T-helper 1 cell treated with Interleukin-12 subunit alpha and Interleukin-12 subunit beta and Interleukin-4 antibody, amounts not matched to agents 30 ng/mL and 1 ng/mL, for 36 hours (primary cell): ENCODE measurements at regions not wholly inside any gene's neighbourhood (a gene's known extent, or its start where the extent isn't known, plus 50 kb on each side); places are given as distances from the start of the nearest gene placed in this dataset.
"Not testable (repeated sequence)": the region's sequence is repeated elsewhere in the genome, so short reads cannot be mapped to it uniquely, and the experiment has no call there.

Source experiments
- intact Hi-C: fragments of 100-400 bp; cut with micrococcal nuclease; formaldehyde crosslinking; loops from one replicate; pipeline ENCODE4 v1.15.1; 2024

- intact Hi-C loops: no loop called here
These were observed 321.3 kb downstream of the TFAP2B start for GRCh38 chr6:51139950-51140385.

DNA sequence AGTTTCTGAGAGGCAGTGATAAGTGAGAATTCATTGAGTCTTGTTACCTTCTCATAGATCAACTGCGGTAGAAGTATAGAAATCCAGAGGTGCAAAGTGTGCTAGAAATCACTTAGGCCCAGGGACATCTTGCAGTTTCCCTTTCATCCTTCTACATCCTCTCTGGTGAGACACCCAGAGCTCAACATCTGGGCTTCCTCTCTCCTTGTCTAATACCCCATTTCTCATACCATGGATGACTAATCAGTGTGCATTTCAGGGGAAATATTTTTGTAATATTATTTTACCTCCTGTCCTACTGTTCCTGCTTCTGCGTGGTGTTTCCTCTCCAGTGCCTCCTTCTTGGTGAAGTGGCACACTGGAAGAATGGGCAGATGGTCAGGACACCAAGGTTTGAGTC lies 322.4 kb downstream of the TFAP2B start:
- intact Hi-C loops: no loop called here

GRCh38 chr6:51147756-51148155 lies 329.1 kb downstream of the TFAP2B start:
- intact Hi-C loops: no loop called here

GRCh38 chr6:51152594-51152993 lies 333.9 kb downstream of the TFAP2B start:
- intact Hi-C loops: no loop called here

GRCh38 chr6:51153109-51153508 lies 334.4 kb downstream of the TFAP2B start:
- intact Hi-C loops: no loop called here

- intact Hi-C loops: not testable (repeated sequence)
These were observed 336.3 kb downstream of the TFAP2B start for GRCh38 chr6:51154925-51155324.

- intact Hi-C loops: not testable (repeated sequence)
These were observed 340.6 kb downstream of the TFAP2B start for GRCh38 chr6:51159260-51159659.

- intact Hi-C loops: no loop called here
These were observed 343.1 kb downstream of the TFAP2B start for GRCh38 chr6:51161752-51162151.

DNA sequence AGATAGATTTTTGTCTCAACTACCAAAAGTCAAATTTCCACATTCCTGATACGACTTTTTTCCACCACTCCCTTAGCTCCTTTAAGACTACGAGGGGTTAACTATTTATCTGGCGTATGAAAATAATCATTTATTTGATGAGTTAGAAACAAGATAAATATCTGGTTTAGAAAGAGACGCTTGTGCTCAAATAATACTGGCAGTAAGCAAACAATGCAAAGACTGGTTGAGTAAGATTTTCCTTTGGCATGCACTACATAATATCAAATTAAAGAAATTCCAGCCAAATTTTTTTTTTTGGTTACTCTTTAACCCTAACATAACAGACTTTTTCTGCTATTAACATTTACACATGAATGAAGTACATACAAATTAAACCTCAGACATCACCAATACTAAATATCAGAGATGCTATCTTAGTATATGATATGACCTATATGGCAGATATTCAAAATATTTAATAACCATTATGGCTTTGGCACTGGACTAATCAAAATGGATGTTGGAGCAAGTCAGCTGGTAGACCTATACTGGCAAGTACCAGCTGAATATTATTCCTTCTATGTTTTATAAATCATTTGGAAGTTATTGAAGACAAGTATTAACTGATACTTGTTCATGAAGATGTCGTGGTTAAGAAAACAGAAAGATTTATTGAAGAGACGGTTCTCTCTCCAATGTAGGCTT lies 345.3 kb downstream of the TFAP2B start:
- intact Hi-C loops: no loop called here

- intact Hi-C loops: no loop called here
These were observed 348.2 kb downstream of the TFAP2B start for GRCh38 chr6:51166914-51167313.

- intact Hi-C loops: no loop called here
These were observed 348.8 kb downstream of the TFAP2B start for GRCh38 chr6:51167468-51167867.

DNA sequence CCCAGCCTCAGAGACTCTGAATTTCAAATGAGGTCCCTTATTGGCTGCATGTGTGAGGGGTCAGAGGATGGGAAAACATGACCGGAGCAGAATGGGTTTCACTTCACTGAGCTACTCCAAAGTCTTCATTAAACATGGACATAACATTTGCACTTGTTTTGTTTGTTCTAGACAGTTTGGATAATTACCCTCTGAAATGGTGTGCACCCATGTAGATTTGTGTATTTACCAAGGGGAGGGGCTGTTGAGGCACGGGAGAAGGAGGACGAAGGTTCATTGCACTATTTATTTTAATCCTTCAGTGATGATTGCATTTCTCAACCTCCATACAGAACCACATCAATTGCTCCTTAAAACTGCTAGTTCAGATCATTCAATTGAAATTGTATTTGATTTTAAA lies 364.2 kb downstream of the TFAP2B start:
- intact Hi-C loops: no loop called here

DNA sequence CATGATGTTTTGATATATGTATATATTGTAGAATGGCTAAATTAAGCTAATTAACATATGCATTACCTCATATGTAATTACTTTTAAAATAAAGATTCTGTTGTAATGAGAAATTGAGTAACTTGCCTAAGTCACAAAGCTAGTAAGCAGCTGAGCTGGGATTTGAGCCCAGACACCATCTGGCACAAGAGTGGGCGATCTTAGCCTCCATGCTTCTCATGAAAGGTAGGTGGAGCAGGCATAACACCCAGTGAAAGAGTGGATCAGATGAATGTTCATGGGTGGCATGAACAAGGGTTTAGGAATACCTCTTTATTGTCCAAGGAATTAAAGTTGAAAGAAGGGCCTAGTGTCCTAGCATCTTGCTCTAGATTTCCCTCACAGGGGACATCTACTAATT lies 365.4 kb downstream of the TFAP2B start:
- intact Hi-C loops: no loop called here

- intact Hi-C loops: not testable (repeated sequence)
These were observed 374.5 kb downstream of the TFAP2B start for GRCh38 chr6:51193163-51193562.

DNA sequence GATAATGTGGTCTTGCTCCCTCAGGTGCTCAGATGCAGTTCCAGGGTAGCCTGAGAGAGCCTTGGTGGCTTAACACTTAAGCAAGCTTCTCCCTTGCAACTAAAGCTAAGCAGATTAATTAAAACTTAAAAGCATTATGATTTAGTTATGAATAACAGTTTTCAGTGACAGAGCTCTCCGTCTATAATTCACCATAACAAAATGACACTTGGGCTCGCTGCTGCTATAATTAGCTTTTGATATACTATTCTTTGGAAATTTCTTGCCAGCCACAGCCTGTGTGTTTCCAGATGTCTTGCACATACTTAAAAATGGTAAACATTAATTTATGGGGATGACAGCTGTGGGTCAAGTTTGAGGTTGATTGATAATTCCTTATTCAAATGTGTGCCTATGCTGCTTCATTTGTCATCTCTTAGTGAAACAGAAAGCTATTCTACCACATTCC lies 380.5 kb downstream of the TFAP2B start:
- intact Hi-C loops: no loop called here

GRCh38 chr6:51199733-51200260 lies 381.1 kb downstream of the TFAP2B start:
- intact Hi-C loops: no loop called here

- intact Hi-C loops: no loop called here
These were observed 382.0 kb downstream of the TFAP2B start for GRCh38 chr6:51200676-51201075.

- intact Hi-C loops: not testable (repeated sequence)
These were observed 384.0 kb downstream of the TFAP2B start for GRCh38 chr6:51202653-51203052.

GRCh38 chr6:51203504-51203903 lies 384.8 kb downstream of the TFAP2B start:
- intact Hi-C loops: no loop called here

DNA sequence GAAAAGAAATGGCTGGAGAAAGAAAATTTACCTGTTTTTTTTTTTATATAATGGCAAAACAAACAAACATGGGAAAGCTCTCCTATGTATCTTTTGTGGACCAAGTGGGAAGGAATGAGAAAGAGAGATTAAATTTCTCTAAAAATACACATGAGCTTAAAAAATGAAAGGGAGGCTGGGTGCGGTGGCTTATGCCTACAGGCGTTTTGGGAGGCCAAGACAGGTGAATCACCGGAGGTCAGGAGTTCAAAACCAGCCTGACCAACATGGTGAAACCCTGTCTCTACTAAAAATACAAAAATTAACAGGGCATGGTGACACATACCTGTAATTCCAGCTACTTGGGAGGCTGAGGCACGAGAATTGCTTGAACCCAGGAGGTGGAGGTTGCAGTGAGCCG lies 388.0 kb downstream of the TFAP2B start:
- intact Hi-C loops: not testable (repeated sequence)

DNA sequence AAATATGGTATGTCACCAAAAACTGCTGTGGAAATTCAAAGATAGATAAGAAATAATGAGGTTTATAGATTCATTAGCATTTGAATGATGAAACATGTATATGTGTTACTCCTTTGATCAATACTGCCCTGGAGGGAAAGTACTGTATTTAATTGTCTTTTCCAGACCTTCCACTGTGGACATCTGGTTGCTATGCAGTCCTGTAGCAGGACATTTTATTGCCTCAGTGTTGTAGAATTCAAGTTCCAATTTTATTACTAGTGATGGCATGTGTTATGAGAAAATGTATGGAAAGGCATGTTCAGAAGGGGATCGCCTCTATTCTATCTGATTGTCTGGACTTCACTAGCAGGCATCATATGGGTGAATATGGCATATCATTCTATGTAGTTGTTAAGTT lies 391.0 kb downstream of the TFAP2B start:
- intact Hi-C loops: no loop called here

DNA sequence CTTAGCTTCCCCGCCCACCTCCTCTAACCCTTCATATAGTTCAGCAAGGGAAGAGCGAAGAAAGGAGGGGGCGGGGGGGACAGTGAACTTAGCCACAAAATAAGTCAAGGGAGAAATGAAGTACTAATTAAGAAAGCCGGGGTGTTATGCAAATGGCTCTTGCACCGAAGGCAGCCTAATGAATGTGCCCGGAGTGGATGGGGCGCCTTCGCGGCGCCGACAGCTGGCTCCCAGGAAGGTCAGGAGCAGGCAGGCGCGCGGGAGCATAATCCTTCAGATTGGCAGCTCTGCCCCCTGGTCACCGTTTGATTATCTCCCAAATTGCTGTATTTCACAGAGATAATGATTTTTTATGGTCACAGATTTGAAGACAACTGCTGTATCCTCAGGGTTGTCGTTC lies 395.1 kb downstream of the TFAP2B start:
- intact Hi-C loops: no loop called here

DNA sequence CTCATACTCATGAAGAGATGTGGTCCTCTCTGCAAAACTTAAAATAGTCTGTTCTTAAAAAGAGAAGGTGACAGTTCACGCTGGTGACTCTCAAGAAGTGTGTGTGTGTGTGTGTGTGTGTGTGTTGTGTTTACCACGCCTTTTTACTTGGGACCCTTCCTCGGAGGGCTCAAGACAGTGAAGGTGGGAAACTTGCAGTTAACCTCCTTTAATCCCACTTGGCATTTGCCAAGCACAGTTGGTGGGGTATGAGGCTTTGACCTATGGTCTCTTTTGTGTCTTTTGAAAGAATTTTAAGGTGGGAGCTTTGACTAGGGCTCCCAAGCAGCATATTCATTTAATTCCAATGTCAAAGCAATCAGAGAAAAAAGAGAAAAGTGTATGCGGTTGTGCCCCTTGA lies 395.8 kb downstream of the TFAP2B start:
- intact Hi-C loops: no loop called here
